Large intestine (tissue), 3 donors: ENCODE measurements at regions not wholly inside any gene's neighbourhood (a gene's known extent, or its start where the extent isn't known, plus 50 kb on each side); places are given as distances from the start of the nearest gene placed in this dataset.

Experiments used
- DNase-seq, 2 donors: peaks; one replicate each; pipeline versions ENCODE4 v3.0.0 to v3.0.0-alpha.2; 2013
- H3K27ac ChIP-seq: one replicate; pipeline ENCODE4 v1.5.1; 2013; ENCODE audit warnings: low read length
- H3K27me3 ChIP-seq: 2 replicates; pipeline ENCODE4 v1.6.1; 2013; ENCODE audit warnings: low read length; ENCODE audit not compliant: control insufficient read depth, insufficient read depth
- H3K36me3 ChIP-seq: 2 replicates; pipeline ENCODE4 v1.6.1; 2013; ENCODE audit warnings: low read length; ENCODE audit not compliant: control insufficient read depth, insufficient read depth
- H3K4me1 ChIP-seq: one replicate; pipeline ENCODE4 v1.6.1; 2013; ENCODE audit warnings: low read length; ENCODE audit not compliant: control insufficient read depth, insufficient read depth
- H3K4me3 ChIP-seq: one replicate; pipeline ENCODE4 v1.5.1; 2013; ENCODE audit warnings: low read length
- H3K9me3 ChIP-seq: one replicate; pipeline ENCODE4 v1.6.1; 2013; ENCODE audit warnings: mild to moderate bottlenecking, low read depth, low read length, moderate library complexity; ENCODE audit not compliant: control insufficient read depth
- WGBS: methylation state at CpG from one replicate; pipeline ENCODE4 v1.1.5; 2013; ENCODE audit warnings: low lambda C conversion rate; ENCODE audit not compliant: insufficient coverage; 5-methylcytosine and 5-hydroxymethylcytosine counted together

GRCh38 chr22:47582067-47582466 lies 819.6 kb downstream of the TBC1D22A start:
- Histone ChIP-seq H3K27ac (no peak overlapping the region), H3K4me1 (no peaks in the 10 kb centered on the region), H3K27me3 (no peaks in the 10 kb centered on the region), H3K36me3 (no peaks in the 10 kb centered on the region), H3K4me3 (no peak overlapping the region), H3K9me3 (no peaks in the 10 kb centered on the region)
- DNase-seq: no peak
- WGBS: 50% methylated on average over 1 of the region's 1 CpG

- Histone ChIP-seq H3K4me1 (no peaks in the 10 kb centered on the region), H3K4me3 (no peak overlapping the region)
- DNase-seq: no peak
These were observed 817.7 kb downstream of the TBC1D22A start for GRCh38 chr22:47580121-47580520.

GRCh38 chr22:47576908-47577307 lies 814.5 kb downstream of the TBC1D22A start:
- Histone ChIP-seq H3K9me3 (no peaks in the 10 kb centered on the region), H3K4me3 (no peak overlapping the region), H3K27me3 (no peaks in the 10 kb centered on the region), H3K27ac (no peak overlapping the region), H3K36me3 (no peaks in the 10 kb centered on the region), H3K4me1 (no peaks in the 10 kb centered on the region)
- WGBS: no CpG with 5 or more reads among the region's 3 CpGs
- no peak for DNase-seq

More at GRCh38 chr22:47580121-47580520, 817.7 kb downstream of the TBC1D22A start:
- Histone ChIP-seq H3K27ac (no peak overlapping the region), H3K27me3 (no peaks in the 10 kb centered on the region), H3K36me3 (no peaks in the 10 kb centered on the region), H3K9me3 (no peaks in the 10 kb centered on the region)

- WGBS: 70% methylated on average over 2 of the region's 11 CpGs
- Histone ChIP-seq H3K27ac (no peak overlapping the region), H3K36me3 (no peaks in the 10 kb centered on the region), H3K9me3 (no peaks in the 10 kb centered on the region), H3K27me3 (no peaks in the 10 kb centered on the region), H3K4me3 (no peak overlapping the region), H3K4me1 (no peaks in the 10 kb centered on the region)
- no peak for DNase-seq
These were observed 812.8 kb downstream of the TBC1D22A start for GRCh38 chr22:47575291-47575690.

GRCh38 chr22:47574556-47574955 lies 812.1 kb downstream of the TBC1D22A start:
- WGBS: no CpG with 5 or more reads among the region's 4 CpGs
- H3K27ac ChIP-seq: no peak overlapping the region
- H3K36me3 ChIP-seq: no peaks in the 10 kb centered on the region
- no peaks in the 10 kb centered on the region for H3K9me3 ChIP-seq
- no peaks in the 10 kb centered on the region for H3K4me1 ChIP-seq
- H3K4me3 ChIP-seq: no peak overlapping the region
- H3K27me3 ChIP-seq: no peaks in the 10 kb centered on the region
- DNase-seq: no peak

GRCh38 chr22:47573141-47573540 lies 810.7 kb downstream of the TBC1D22A start:
- H3K27me3 ChIP-seq: no peaks in the 10 kb centered on the region
- H3K4me3 ChIP-seq: no peak overlapping the region
- H3K9me3 ChIP-seq: no peaks in the 10 kb centered on the region
- no peak overlapping the region for H3K27ac ChIP-seq
- DNase-seq: no peak
- no peaks in the 10 kb centered on the region for H3K4me1 ChIP-seq
- no peaks in the 10 kb centered on the region for H3K36me3 ChIP-seq
- WGBS: 100% methylated on average over 1 of the region's 7 CpGs

- WGBS: no CpG with 5 or more reads among the region's 12 CpGs
- DNase-seq: no peak
- no peaks in the 10 kb centered on the region for H3K36me3 ChIP-seq
These were observed 810.0 kb downstream of the TBC1D22A start for GRCh38 chr22:47572443-47572842.

GRCh38 chr22:47571616-47572015 lies 809.2 kb downstream of the TBC1D22A start:
- H3K27me3 ChIP-seq: no peaks in the 10 kb centered on the region
- H3K4me3 ChIP-seq: no peak overlapping the region
- H3K36me3 ChIP-seq: no peaks in the 10 kb centered on the region
- no CpG with 5 or more reads among the region's 5 CpGs for WGBS
- H3K27ac ChIP-seq: no peak overlapping the region
- no peaks in the 10 kb centered on the region for H3K9me3 ChIP-seq
- DNase-seq: no peak
- H3K4me1 ChIP-seq: no peaks in the 10 kb centered on the region

More at GRCh38 chr22:47572443-47572842, 810.0 kb downstream of the TBC1D22A start:
- no peaks in the 10 kb centered on the region for H3K4me1 ChIP-seq
- H3K27ac ChIP-seq: no peak overlapping the region
- no peaks in the 10 kb centered on the region for H3K9me3 ChIP-seq
- no peaks in the 10 kb centered on the region for H3K27me3 ChIP-seq
- no peak overlapping the region for H3K4me3 ChIP-seq

- H3K27ac ChIP-seq: no peak overlapping the region
- H3K9me3 ChIP-seq: no peaks in the 10 kb centered on the region
- no peak for DNase-seq
- H3K27me3 ChIP-seq: no peaks in the 10 kb centered on the region
- no peaks in the 10 kb centered on the region for H3K36me3 ChIP-seq
- 89% methylated on average over 3 of the region's 5 CpGs for WGBS
- H3K4me1 ChIP-seq: no peaks in the 10 kb centered on the region
- no peak overlapping the region for H3K4me3 ChIP-seq
These were observed 808.4 kb downstream of the TBC1D22A start for GRCh38 chr22:47570851-47571250.

- H3K36me3 ChIP-seq: no peaks in the 10 kb centered on the region
- no peak overlapping the region for H3K27ac ChIP-seq
- H3K4me3 ChIP-seq: no peak overlapping the region
- WGBS: 100% methylated on average over 1 of the region's 14 CpGs
- H3K4me1 ChIP-seq: no peaks in the 10 kb centered on the region
- H3K27me3 ChIP-seq: no peaks in the 10 kb centered on the region
- H3K9me3 ChIP-seq: no peaks in the 10 kb centered on the region
- no peak for DNase-seq
These were observed 807.8 kb downstream of the TBC1D22A start for GRCh38 chr22:47570300-47570685.

GRCh38 chr22:47569389-47570299 lies 807.2 kb downstream of the TBC1D22A start:
- WGBS: 60% methylated on average over 1 of the region's 17 CpGs
- H3K36me3 ChIP-seq: no peaks in the 10 kb centered on the region
- DNase-seq: no peak
- H3K27ac ChIP-seq: no peak overlapping the region
- no peaks in the 10 kb centered on the region for H3K9me3 ChIP-seq
- H3K4me1 ChIP-seq: no peaks in the 10 kb centered on the region
- no peaks in the 10 kb centered on the region for H3K27me3 ChIP-seq
- H3K4me3 ChIP-seq: no peak overlapping the region
